ENCODE measurements at regions not wholly inside any gene's neighbourhood (a gene's known extent, or its start where the extent isn't known, plus 50 kb on each side); places are given as distances from the start of the nearest gene placed in this dataset.

- no peak for TF ChIP-seq SNAPC5 (CRISPR knock-in tag; IDR thresholded peaks at IDR 0.05; ENCODE audit: borderline replicate concordance)
- TF ChIP-seq ZNF549 (CRISPR knock-in tag; IDR thresholded peaks at IDR 0.05) = no peak
- TF ChIP-seq ZNF703 (CRISPR knock-in tag; IDR thresholded peaks at IDR 0.05; ENCODE audit: borderline replicate concordance) = no peak
- TF ChIP-seq MAZ (IDR thresholded peaks at IDR 0.05; ENCODE audit: borderline replicate concordance, low read depth, low read length) = no peak
- TF ChIP-seq MAZ (CRISPR knock-in tag; IDR thresholded peaks at IDR 0.05; ENCODE audit: low read depth) = no peak
These were observed 453.0 kb upstream of the SULF2 start (continued) for GRCh38 chr20:48238326-48238725.

- Histone ChIP-seq H3K79me2 (ENCODE audit: insufficient read depth, low read length) (no peaks in the 10 kb centered on the region), H3K4me2 (ENCODE audit: low read depth, low read length) (no peak overlapping the region), H3K27me3 (ENCODE audit: control insufficient read depth in 1 of 2, insufficient read depth in 2 of 2, low read length in 2 of 2) (0 out of 5 replicates have a peak, but pooled peaks cover 0 to 6% of the 10 kb centered on the region in 2 experiments), H3K4me3 (replicated peaks in 1 of 3; ENCODE audit: insufficient read depth in 1 of 3, low read depth in 2 of 3, low read length in 3 of 3) (no peak overlapping the region), H3K9me3 (ENCODE audit: low read length) (no peaks in the 10 kb centered on the region), H2AFZ (ENCODE audit: low read length) (no peak overlapping the region), H4K20me1 (ENCODE audit: insufficient read depth, low read length) (no peaks in the 10 kb centered on the region), H3K4me1 (ENCODE audit: insufficient read depth, low read length) (no peaks in the 10 kb centered on the region), H3K9ac (ENCODE audit: insufficient read depth, low read depth, low read length) (no peak overlapping the region), H3K36me3 (replicated peaks in 1 of 2; ENCODE audit: control insufficient read depth in 1 of 2, insufficient read depth in 2 of 2, low read length in 2 of 2) (no peaks in the 10 kb centered on the region), H3K27ac (ENCODE audit: extremely low read length, insufficient read depth, low read length) (no peak overlapping the region)
- WGBS (ENCODE audit: low lambda C conversion rate) = 30% methylated on average over 10 of the region's 10 CpGs
- no peak for DNase-seq (ENCODE audit: low spot score)
- in situ Hi-C loops (cut with HindIII; ENCODE audit: extremely low pct_ligation_motif_present, low pct_unique_long_range_greater_than_20kb) = no loop called here
- BruUV-seq (replicated peaks) = no TSS peak
- ChIA-PET CTCF (ENCODE audit: low intra/inter-chr PET ratio, low total read pairs) (no interaction called here), POLR2A (no interaction called here)
- no peak for ATAC-seq
- intact Hi-C loops (cut with micrococcal nuclease; ENCODE audit: unreplicated experiment) = no loop called here
- no peak for FAIRE-seq
- TF ChIP-seq MAFK (conservative IDR thresholded peaks at IDR 0.05 in 1 of 2, IDR thresholded peaks at IDR 0.05 in 1 of 2; ENCODE audit: low read length in 2 of 2) (peak in 1 of 2 experiments; percentile 38; a peak in 2 of 4 replicates), MAFF (IDR thresholded peaks at IDR 0.05; ENCODE audit: low read depth, low read length) (0 out of 2 replicates have a peak, but pooled peaks have one; percentile 21), ZNF678 (CRISPR knock-in tag; IDR thresholded peaks at IDR 0.05) (no peak)
These were observed 451.0 kb upstream of the SULF2 start for GRCh38 chr20:48236000-48236970.
